Glutamatergic neuron (in vitro differentiated cells): ENCODE measurements at regions not wholly inside any gene's neighbourhood (a gene's known extent, or its start where the extent isn't known, plus 50 kb on each side); places are given as distances from the start of the nearest gene placed in this dataset.
"Not testable (repeated sequence)": the region's sequence is repeated elsewhere in the genome, so short reads cannot be mapped to it uniquely, and the experiment has no call there.

Source experiments
- DNase-seq: peaks from one replicate; pipeline ENCODE4 v3.0.0; 2022
- H3K27ac Mint-ChIP-seq: one replicate; pipeline ENCODE4 v1.8.0; 2020; ENCODE audit warnings: mild to moderate bottlenecking, mixed read lengths, inconsistent platforms; ENCODE audit not compliant: unreplicated experiment
- H3K27me3 Mint-ChIP-seq: one replicate; pipeline ENCODE4 v1.8.0; 2020; ENCODE audit warnings: mild to moderate bottlenecking, moderate library complexity, mixed read lengths, inconsistent platforms; ENCODE audit not compliant: unreplicated experiment
- H3K36me3 Mint-ChIP-seq: one replicate; pipeline ENCODE4 v1.8.0; 2020; ENCODE audit warnings: mild to moderate bottlenecking, mixed read lengths, inconsistent platforms; ENCODE audit not compliant: unreplicated experiment
- H3K4me1 Mint-ChIP-seq: one replicate; pipeline ENCODE4 v1.8.0; 2020; ENCODE audit warnings: mild to moderate bottlenecking, low read depth, mixed read lengths, inconsistent platforms; ENCODE audit not compliant: unreplicated experiment
- H3K4me3 Mint-ChIP-seq: one replicate; pipeline ENCODE4 v1.8.0; 2020; ENCODE audit warnings: mild to moderate bottlenecking, mixed read lengths, inconsistent platforms; ENCODE audit not compliant: unreplicated experiment
- H3K9me3 Mint-ChIP-seq: one replicate; pipeline ENCODE4 v1.8.0; 2020; ENCODE audit warnings: mild to moderate bottlenecking, moderate library complexity, mixed read lengths, inconsistent platforms; ENCODE audit not compliant: unreplicated experiment
- TF ChIP-seq, protein P1 (sequence below): fragments of 200-600 bp; sonication (generic); IDR thresholded peaks from one replicate; pipeline ENCODE4 v1.5.0; 2021; ENCODE audit not compliant: partially characterized antibody, unreplicated experiment

DNA sequence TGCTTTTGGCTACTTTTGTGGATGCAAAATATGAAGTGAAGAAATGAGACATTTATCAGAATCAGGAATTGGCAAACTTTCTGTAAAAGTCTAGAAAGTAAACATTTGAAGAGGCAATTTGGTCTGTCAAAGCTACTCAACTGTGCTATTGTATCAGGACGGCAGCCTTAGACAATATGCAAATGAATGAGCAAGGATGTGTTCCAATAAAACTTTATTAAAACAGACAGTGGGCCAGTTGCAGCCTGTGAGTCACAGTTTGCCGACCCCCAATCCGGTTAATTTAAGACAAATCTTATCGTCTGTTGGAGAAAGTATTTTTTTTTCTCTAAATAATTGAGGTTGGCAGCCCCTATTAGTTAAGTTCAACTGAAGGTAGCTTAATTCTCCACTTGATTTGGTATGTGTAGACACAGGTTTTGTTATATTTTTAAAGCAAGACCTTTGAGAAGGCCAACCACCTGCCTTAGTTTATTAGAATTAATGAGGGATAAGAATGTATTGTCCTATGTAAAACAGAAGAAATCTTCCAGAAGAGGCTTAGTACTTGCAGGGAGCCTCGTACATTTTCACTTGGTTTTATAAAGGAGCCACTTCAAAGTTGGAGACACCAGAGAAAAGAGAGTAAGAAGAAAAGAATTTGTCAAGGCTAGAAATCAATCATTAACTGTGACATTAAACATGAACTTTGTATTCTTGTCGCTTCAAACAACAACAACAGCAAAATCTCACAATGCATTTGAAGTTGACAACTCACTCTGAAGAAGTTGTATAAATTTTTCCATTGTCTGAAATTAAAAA, 81.6 kb upstream of the FAT1 start:
- TF ChIP-seq, protein P1, sequence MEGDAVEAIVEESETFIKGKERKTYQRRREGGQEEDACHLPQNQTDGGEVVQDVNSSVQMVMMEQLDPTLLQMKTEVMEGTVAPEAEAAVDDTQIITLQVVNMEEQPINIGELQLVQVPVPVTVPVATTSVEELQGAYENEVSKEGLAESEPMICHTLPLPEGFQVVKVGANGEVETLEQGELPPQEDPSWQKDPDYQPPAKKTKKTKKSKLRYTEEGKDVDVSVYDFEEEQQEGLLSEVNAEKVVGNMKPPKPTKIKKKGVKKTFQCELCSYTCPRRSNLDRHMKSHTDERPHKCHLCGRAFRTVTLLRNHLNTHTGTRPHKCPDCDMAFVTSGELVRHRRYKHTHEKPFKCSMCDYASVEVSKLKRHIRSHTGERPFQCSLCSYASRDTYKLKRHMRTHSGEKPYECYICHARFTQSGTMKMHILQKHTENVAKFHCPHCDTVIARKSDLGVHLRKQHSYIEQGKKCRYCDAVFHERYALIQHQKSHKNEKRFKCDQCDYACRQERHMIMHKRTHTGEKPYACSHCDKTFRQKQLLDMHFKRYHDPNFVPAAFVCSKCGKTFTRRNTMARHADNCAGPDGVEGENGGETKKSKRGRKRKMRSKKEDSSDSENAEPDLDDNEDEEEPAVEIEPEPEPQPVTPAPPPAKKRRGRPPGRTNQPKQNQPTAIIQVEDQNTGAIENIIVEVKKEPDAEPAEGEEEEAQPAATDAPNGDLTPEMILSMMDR = no peak
- DNase-seq = no peak
- Mint-ChIP-seq H3K27ac (no peak overlapping the region), H3K9me3 (no peaks in the 10 kb centered on the region), H3K27me3 (no peaks in the 10 kb centered on the region), H3K4me3 (no peak overlapping the region), H3K36me3 (no peaks in the 10 kb centered on the region), H3K4me1 (no peaks in the 10 kb centered on the region)

DNA sequence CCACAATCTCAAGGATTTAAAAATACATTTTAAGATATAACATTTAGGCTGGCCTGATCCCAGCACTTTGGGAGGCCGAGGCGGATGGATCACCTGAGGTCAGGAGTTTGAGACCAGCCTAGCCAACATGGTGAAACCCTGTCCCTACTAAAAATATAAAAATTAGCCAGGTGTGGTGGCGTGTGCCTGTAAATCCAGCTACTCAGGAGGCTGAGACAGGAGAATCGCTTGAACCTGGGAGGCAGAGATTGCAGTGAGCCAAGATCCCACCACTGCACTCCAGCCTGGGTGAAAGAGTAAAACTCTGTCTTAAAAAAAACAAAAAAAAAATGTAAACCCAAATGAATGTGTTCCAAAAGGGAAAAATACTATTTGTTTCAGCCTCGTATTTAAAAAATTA, 82.3 kb upstream of the FAT1 start:
- H3K4me3 Mint-ChIP-seq, H3K9me3 Mint-ChIP-seq, H3K4me1 Mint-ChIP-seq, H3K36me3 Mint-ChIP-seq, H3K27ac Mint-ChIP-seq, DNase-seq, H3K27me3 Mint-ChIP-seq: not testable (repeated sequence)

DNA sequence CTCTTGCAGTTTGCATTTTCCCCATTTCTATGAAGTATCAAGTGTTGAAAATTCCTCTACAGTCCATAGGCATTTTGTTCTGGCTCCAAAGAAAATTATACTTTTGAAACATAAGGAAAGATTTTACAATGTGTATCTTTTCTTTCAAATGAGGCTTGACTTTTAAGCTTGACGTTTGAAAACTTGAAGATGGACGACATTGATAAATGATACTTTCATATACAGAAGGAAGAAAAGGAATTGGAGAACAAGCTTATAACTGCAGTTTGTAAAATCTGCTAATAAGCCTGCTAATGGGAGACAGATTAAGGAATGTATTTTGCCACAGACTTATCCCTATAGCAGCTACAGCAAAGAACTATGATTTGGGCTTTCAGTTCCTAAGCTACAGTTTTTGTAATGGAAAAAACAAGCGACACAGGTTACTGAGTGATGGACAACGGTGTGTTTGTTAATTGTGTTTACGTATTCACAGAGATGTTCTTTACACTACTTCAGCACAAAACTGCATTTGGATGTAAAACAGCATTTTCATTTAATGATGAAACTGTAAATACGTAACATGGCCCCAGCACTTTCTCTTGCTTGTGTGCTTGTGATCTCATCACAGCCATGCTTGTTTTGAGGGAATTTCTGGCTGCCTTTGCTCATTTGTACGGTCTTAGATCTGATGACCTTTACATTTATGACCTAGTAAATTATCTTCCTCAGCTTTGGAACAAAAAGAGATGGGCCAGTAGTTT, 83.2 kb upstream of the FAT1 start:
- Mint-ChIP-seq H3K27me3 (no peaks in the 10 kb centered on the region), H3K4me1 (no peaks in the 10 kb centered on the region), H3K4me3 (no peak overlapping the region), H3K27ac (no peak overlapping the region), H3K9me3 (no peaks in the 10 kb centered on the region), H3K36me3 (no peaks in the 10 kb centered on the region)
- TF ChIP-seq, protein P1 = no peak
- no peak for DNase-seq

DNA sequence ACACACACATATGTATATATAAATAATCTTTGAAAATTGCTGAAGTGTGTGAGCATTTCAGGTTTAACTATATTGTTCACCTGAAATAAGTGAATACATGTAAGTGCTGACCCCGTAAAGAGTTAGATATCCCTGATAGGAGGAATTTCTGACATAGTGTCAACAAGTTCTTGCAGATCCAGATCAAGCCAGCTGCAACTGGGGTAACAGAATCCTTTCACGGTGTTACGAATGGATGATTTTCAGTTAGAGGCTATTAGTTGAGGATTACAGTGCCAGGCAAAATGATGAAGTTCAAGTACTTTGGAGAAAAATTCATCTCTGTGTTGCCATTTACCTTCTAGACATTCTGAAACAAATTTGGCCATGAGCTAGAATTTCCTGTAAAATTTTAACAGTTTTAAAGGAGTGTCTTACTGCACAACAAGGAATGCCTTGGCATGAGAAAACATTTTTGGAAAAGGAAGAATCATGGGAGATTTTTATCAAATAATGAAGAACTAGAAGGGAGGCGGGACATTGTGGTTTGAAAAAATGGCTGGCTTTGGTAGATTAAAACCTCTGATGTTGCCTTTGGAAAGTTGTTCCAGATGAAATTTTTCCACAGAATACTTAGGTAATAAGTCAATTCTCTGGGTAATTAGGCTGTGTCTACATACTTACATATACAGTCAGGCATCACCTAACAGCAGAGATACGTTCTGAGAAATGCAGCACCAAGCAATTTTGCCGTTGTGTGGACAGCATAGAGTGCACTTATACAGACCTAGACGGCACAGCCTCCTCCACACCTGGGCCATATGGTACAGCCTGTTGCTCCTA, 84.4 kb upstream of the FAT1 start:
- H3K27me3 Mint-ChIP-seq = no peaks in the 10 kb centered on the region
- no peak overlapping the region for H3K27ac Mint-ChIP-seq
- H3K9me3 Mint-ChIP-seq = no peaks in the 10 kb centered on the region
- DNase-seq = no peak
- TF ChIP-seq, protein P1 = no peak
- H3K36me3 Mint-ChIP-seq = no peaks in the 10 kb centered on the region
- no peaks in the 10 kb centered on the region for H3K4me1 Mint-ChIP-seq
- no peak overlapping the region for H3K4me3 Mint-ChIP-seq

DNA sequence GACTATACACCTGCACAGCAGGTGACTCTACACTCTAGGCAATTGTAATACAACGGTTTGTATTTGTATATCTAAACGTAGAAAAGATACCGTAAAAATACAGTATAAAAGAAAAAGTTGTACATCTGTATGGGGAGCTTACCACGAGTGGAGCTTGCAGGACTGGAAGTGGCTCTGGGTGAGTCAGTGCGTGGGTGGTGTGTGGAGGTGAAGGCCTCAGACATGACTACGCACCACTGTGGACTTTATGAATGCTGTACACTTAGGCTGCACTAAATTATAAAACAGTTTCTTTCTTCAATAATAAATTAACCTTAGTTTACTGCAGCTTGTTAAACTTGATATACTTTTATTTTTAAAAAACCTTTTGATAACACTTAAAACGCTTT, 85.0 kb upstream of the FAT1 start:
- TF ChIP-seq, protein P1 = no peak
- no peak overlapping the region for H3K27ac Mint-ChIP-seq
- no peaks in the 10 kb centered on the region for H3K9me3 Mint-ChIP-seq
- no peak overlapping the region for H3K4me3 Mint-ChIP-seq
- H3K4me1 Mint-ChIP-seq = no peaks in the 10 kb centered on the region
- H3K36me3 Mint-ChIP-seq = no peaks in the 10 kb centered on the region
- DNase-seq = no peak
- H3K27me3 Mint-ChIP-seq = no peaks in the 10 kb centered on the region
